ENCODE measurements at regions not wholly inside any gene's neighbourhood (a gene's known extent, or its start where the extent isn't known, plus 50 kb on each side); places are given as distances from the start of the nearest gene placed in this dataset.

DNA sequence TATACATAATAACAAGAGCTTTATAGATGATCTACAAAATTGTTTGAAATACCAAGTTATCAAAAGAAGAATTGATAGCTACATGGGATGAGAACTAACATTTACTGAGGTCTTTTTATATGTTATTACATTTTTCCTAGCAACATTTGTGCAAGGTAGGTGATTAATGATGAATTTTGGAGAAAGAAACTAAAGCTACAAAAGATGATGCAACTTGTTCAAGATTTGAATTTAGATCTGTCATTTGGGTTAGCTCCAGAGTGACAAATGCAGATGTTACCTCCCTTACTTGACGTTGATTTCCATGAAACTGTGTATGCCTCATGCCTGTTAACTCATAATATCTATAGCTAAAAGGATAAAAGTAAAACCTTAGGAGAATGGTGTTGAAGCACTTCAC is 84.5 kb upstream of the EYA4 start:
- H2BK20ac ChIP-seq (ENCODE audit: low read depth, low read length), result no peak overlapping the region
- DNase-seq (no peak), ATAC-seq (ENCODE audit: low read depth) (no peak)
- in situ Hi-C loops (cut with MboI; ENCODE audit: low sequenced_read_pairs) (no loop called here), intact Hi-C loops (cut with micrococcal nuclease) (no loop called here), dilution Hi-C loops (cut with HindIII; ENCODE audit: low sequenced_read_pairs, unreplicated experiment) (no loop called here)
- H3K27me3 ChIP-seq (ENCODE audit: control insufficient read depth, insufficient read depth, low read length), result no peaks in the 10 kb centered on the region
- no peak overlapping the region for H2BK120ac ChIP-seq (ENCODE audit: low read depth, low read length)
- no peaks in the 10 kb centered on the region for H3K9me1 ChIP-seq (ENCODE audit: insufficient read depth, low read length)
- no TSS peak for BruUV-seq (replicated peaks)
- H4K5ac ChIP-seq (ENCODE audit: low read depth, low read length), result no peak overlapping the region
- H3K36me3 ChIP-seq (ENCODE audit: control insufficient read depth, insufficient read depth, low read length), result no peaks in the 10 kb centered on the region
- no peak overlapping the region for H3K56ac ChIP-seq (ENCODE audit: extremely low read depth, insufficient read depth, low read length)
- H4K20me1 ChIP-seq (ENCODE audit: insufficient read depth, low read length), result no peaks in the 10 kb centered on the region
- no peak overlapping the region for H3K14ac ChIP-seq (replicated peaks; ENCODE audit: low read depth, low read length)
- no peak overlapping the region for H4K91ac ChIP-seq (ENCODE audit: insufficient read depth, low read depth, low read length)
- no peak overlapping the region for H3K4me3 ChIP-seq (ENCODE audit: insufficient read depth, low read depth, low read length)
- no peak overlapping the region for H4K8ac ChIP-seq (ENCODE audit: low read depth in 2 of 2, low read length in 2 of 2)
- TF ChIP-seq MAFK (IDR thresholded peaks at IDR 0.05; ENCODE audit: low read depth, low read length) (no peak), CTCF (conservative IDR thresholded peaks at IDR 0.05; ENCODE audit: low read depth, low read length) (no peak), CEBPB (IDR thresholded peaks at IDR 0.05; ENCODE audit: low read depth, low read length) (0 out of 2 replicates have a peak, but pooled peaks have one; percentile 15), FOS (IDR thresholded peaks at IDR 0.05; ENCODE audit: low read depth, low read length) (no peak)
- TF ChIP-seq, protein P1, sequence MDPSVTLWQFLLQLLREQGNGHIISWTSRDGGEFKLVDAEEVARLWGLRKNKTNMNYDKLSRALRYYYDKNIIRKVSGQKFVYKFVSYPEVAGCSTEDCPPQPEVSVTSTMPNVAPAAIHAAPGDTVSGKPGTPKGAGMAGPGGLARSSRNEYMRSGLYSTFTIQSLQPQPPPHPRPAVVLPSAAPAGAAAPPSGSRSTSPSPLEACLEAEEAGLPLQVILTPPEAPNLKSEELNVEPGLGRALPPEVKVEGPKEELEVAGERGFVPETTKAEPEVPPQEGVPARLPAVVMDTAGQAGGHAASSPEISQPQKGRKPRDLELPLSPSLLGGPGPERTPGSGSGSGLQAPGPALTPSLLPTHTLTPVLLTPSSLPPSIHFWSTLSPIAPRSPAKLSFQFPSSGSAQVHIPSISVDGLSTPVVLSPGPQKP (IDR thresholded peaks at IDR 0.05; ENCODE audit: borderline replicate concordance, low read depth, low read length), result no peak
- H3K79me1 ChIP-seq (ENCODE audit: low read depth in 1 of 2, low read length in 2 of 2), result no peaks in the 10 kb centered on the region
- H3K27ac ChIP-seq (ENCODE audit: insufficient read depth, low read length), result no peak overlapping the region
- no peak overlapping the region for H3K18ac ChIP-seq (ENCODE audit: low read depth, low read length)
- ChIA-PET POLR2A (ENCODE audit: unreplicated experiment) (no interaction called here), CTCF (interaction anchor here (0.6 kb wide), 1 partner anchor 9 kb away, joined by 3 read pairs; no protein-coding TSS in a partner anchor)
- no peak overlapping the region for H3K4ac ChIP-seq (ENCODE audit: low read depth, low read length)
- H2AK9ac ChIP-seq (replicated peaks; ENCODE audit: low read depth, low read length, poor library complexity), result no peak overlapping the region
- H3K23ac ChIP-seq (ENCODE audit: low read depth, low read length), result no peak overlapping the region
- no CpG with 5 or more reads among the region's 1 CpG for WGBS, 2 experiments (ENCODE audit: extremely low coverage in 2 of 2, insufficient read length in 1 of 2)
- H3K4me2 ChIP-seq (ENCODE audit: low read depth, low read length), result no peak overlapping the region
- H2AK5ac ChIP-seq (ENCODE audit: low read depth, low read length), result no peak overlapping the region
- peaks cover 6% of the 10 kb centered on the region; the same call in 1 of the 2 replicates for H3K9me3 ChIP-seq (ENCODE audit: control insufficient read depth, insufficient read depth, low read length)
- H2AFZ ChIP-seq (replicated peaks; ENCODE audit: low read length, poor library complexity), result no peak overlapping the region
- no peak overlapping the region for H2BK15ac ChIP-seq (ENCODE audit: low read depth, low read length)
- H2BK5ac ChIP-seq (ENCODE audit: low read depth, low read length, poor library complexity, severe bottlenecking), result no peak overlapping the region
- H3K4me1 ChIP-seq (ENCODE audit: control insufficient read depth, insufficient read depth, low read length), result peaks cover 5% of the 10 kb centered on the region
- H3K9ac ChIP-seq (ENCODE audit: low read depth, low read length), result no peak overlapping the region

Data from IMR-90 (cell line).